Lower leg skin (tissue), 3 donors: ENCODE measurements at regions not wholly inside any gene's neighbourhood (a gene's known extent, or its start where the extent isn't known, plus 50 kb on each side); places are given as distances from the start of the nearest gene placed in this dataset.

ENCODE experiments used
- POLR2A ChIP-seq, 2 donors: fragments of 450-650 bp; IDR thresholded peaks; one replicate each; pipeline ENCODE4 v1.6.1; 2016 to 2017; ENCODE audit warnings: antibody characterized with exemption in 2 of 2, mild to moderate bottlenecking in 1 of 2, moderate library complexity in 1 of 2
- TF ChIP-seq, protein P1 (sequence below), 3 donors: fragments of 450-650 bp; IDR thresholded peaks; one replicate each; pipeline ENCODE4 v1.5.1; 2016; ENCODE audit warnings: antibody characterized with exemption in 3 of 3, mild to moderate bottlenecking in 3 of 3, moderate library complexity in 2 of 3

DNA sequence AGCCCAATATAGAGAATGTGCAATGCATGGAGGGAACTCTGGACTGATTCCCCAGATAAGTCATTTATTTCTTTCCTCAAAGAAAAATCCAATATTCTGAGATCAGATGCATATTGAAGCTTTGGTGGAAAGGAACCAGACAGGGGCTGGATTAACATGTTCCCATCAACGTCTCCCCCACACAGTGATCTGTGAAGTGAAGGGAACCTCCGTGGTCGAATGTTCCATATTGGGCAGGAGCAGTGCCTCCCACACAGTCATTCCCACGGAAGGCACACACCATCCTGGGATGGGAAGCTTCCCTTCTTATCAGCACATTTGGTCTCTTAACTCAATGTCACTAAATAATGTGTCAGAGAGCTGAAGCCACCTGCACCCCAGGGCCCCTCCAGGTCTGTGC lies 247.1 kb downstream of the BCL11B start:
- TF ChIP-seq, protein P1, sequence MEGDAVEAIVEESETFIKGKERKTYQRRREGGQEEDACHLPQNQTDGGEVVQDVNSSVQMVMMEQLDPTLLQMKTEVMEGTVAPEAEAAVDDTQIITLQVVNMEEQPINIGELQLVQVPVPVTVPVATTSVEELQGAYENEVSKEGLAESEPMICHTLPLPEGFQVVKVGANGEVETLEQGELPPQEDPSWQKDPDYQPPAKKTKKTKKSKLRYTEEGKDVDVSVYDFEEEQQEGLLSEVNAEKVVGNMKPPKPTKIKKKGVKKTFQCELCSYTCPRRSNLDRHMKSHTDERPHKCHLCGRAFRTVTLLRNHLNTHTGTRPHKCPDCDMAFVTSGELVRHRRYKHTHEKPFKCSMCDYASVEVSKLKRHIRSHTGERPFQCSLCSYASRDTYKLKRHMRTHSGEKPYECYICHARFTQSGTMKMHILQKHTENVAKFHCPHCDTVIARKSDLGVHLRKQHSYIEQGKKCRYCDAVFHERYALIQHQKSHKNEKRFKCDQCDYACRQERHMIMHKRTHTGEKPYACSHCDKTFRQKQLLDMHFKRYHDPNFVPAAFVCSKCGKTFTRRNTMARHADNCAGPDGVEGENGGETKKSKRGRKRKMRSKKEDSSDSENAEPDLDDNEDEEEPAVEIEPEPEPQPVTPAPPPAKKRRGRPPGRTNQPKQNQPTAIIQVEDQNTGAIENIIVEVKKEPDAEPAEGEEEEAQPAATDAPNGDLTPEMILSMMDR (IDR thresholded peaks at IDR 0.05) = no peak
- TF ChIP-seq POLR2A (IDR thresholded peaks at IDR 0.05) = no peak
